Naive thymus-derived CD8-positive, alpha-beta T cell (primary cell): ENCODE measurements at regions not wholly inside any gene's neighbourhood (a gene's known extent, or its start where the extent isn't known, plus 50 kb on each side); places are given as distances from the start of the nearest gene placed in this dataset.

ENCODE experiments used
- ATAC-seq, 2 donors: fragments of 150-1000 bp; cut with Tn5 transposase in 1 of 2; sonication (Bioruptor Pico), chemical (Tn5 transposase) in 1 of 2; 1 replicate in 1 of 2; 2 replicates in 1 of 2; pipeline ENCODE4 v1.10.0; 2021; ENCODE audit warnings: mild to moderate bottlenecking in 2 of 2, moderate library complexity in 2 of 2
- POLR2A ChIA-PET: fragments of 350-600 bp; sonication (Branson Sonifier 250); formaldehyde crosslinking; loops from one replicate; lab custom pipeline; 2021; ENCODE audit warnings: antibody characterized with exemption; lab: Charles Lee
- DNase-seq, 10 donors: peaks; one replicate each; pipeline versions ENCODE4 v3.0.0 to v3.0.0-alpha.2; 2020 to 2022
- H3K27ac Mint-ChIP-seq, 10 donors: one replicate each; pipeline ENCODE4 v1.8.0; 2020 to 2022; ENCODE audit warnings: mild to moderate bottlenecking in 10 of 10, mixed read lengths in 10 of 10, moderate library complexity in 4 of 10, inconsistent platforms in 1 of 10
- H3K27me3 Mint-ChIP-seq, 5 donors: one replicate each; pipeline ENCODE4 v1.8.0; 2021 to 2022; ENCODE audit warnings: mixed read lengths in 5 of 5
- H3K36me3 Mint-ChIP-seq, 3 donors: one replicate each; pipeline ENCODE4 v1.8.0; 2020 to 2022; ENCODE audit warnings: mixed read lengths in 3 of 3, mild to moderate bottlenecking in 2 of 3, inconsistent platforms in 1 of 3
- H3K4me1 Mint-ChIP-seq, 4 donors: one replicate each; pipeline ENCODE4 v1.8.0; 2021 to 2022; ENCODE audit warnings: mixed read lengths in 4 of 4
- H3K4me3 Mint-ChIP-seq, 10 donors: one replicate each; pipeline ENCODE4 v1.8.0; 2020 to 2022; ENCODE audit warnings: mild to moderate bottlenecking in 10 of 10, mixed read lengths in 10 of 10, moderate library complexity in 6 of 10, inconsistent platforms in 1 of 10
- H3K9me3 Mint-ChIP-seq, 9 donors: one replicate each; pipeline ENCODE4 v1.8.0; 2020 to 2022; ENCODE audit warnings: mixed read lengths in 9 of 9, mild to moderate bottlenecking in 3 of 9, inconsistent platforms in 1 of 9, moderate library complexity in 1 of 9

GRCh38 chr14:39766397-39767000 lies 334.3 kb upstream of the FBXO33 start:
- Mint-ChIP-seq H3K4me1 (peaks cover 10 to 15% (median 14%) of the 10 kb centered on the region in 4 donors), H3K27ac (no peak overlapping the region), H3K4me3 (no peak overlapping the region), H3K36me3 (no peaks in the 10 kb centered on the region), H3K27me3 (peaks cover 0 to 1% (median 0%) of the 10 kb centered on the region in 5 donors), H3K9me3 (peaks cover 0 to 4% (median 0%) of the 10 kb centered on the region in 9 donors)
- no peak for DNase-seq
- POLR2A ChIA-PET, result interaction anchor here (1.2 kb wide), 1 partner anchor 9 kb away, joined by 3 read pairs; no protein-coding TSS in a partner anchor
- no peak for ATAC-seq

- no peak overlapping the region for H3K4me3 Mint-ChIP-seq
- H3K27me3 Mint-ChIP-seq, result peaks cover 0 to 1% (median 0%) of the 10 kb centered on the region in 5 donors
- POLR2A ChIA-PET, result interaction anchor here (1.2 kb wide), 1 partner anchor 8 kb away, joined by 3 read pairs; no protein-coding TSS in a partner anchor
- DNase-seq, result no peak
- no peak overlapping the region for H3K27ac Mint-ChIP-seq
- peaks cover 10 to 15% (median 15%) of the 10 kb centered on the region in 4 donors for H3K4me1 Mint-ChIP-seq
- no peaks in the 10 kb centered on the region for H3K36me3 Mint-ChIP-seq
- no peak for ATAC-seq
- peaks cover 0 to 4% (median 0%) of the 10 kb centered on the region in 9 donors for H3K9me3 Mint-ChIP-seq
These were observed 333.4 kb upstream of the FBXO33 start for GRCh38 chr14:39765676-39766075.

GRCh38 chr14:39763402-39763890 lies 331.2 kb upstream of the FBXO33 start:
- peak overlapping the region in 6 of 10 donors; percentile 48 to 81 (median 64) for H3K4me3 Mint-ChIP-seq
- peak overlapping the region in 3 of 10 donors; percentile 16 to 83 (median 60) for H3K27ac Mint-ChIP-seq
- ATAC-seq (no peak), DNase-seq (no peak)
- peaks cover 10 to 15% (median 15%) of the 10 kb centered on the region in 4 donors for H3K4me1 Mint-ChIP-seq
- H3K9me3 Mint-ChIP-seq, result peaks cover 0 to 4% (median 0%) of the 10 kb centered on the region in 9 donors
- peaks cover 0 to 1% (median 0%) of the 10 kb centered on the region in 5 donors for H3K27me3 Mint-ChIP-seq
- POLR2A ChIA-PET, result no interaction called here
- no peaks in the 10 kb centered on the region for H3K36me3 Mint-ChIP-seq

GRCh38 chr14:39762576-39763401 lies 330.6 kb upstream of the FBXO33 start:
- POLR2A ChIA-PET, result no interaction called here
- no peaks in the 10 kb centered on the region for H3K36me3 Mint-ChIP-seq
- peak overlapping the region in 5 of 10 donors; percentile 7 to 83 (median 60) for H3K27ac Mint-ChIP-seq
- ATAC-seq, result peak; percentile 68 to 84
- peak in 6 of 10 donors; percentile 0 to 28 (median 12) for DNase-seq
- peaks cover 0 to 4% (median 0%) of the 10 kb centered on the region in 9 donors for H3K9me3 Mint-ChIP-seq
- peaks cover 0 to 1% (median 0%) of the 10 kb centered on the region in 5 donors for H3K27me3 Mint-ChIP-seq
- peak overlapping the region; percentile 11 to 81 (median 58) for H3K4me3 Mint-ChIP-seq
- peaks cover 10 to 15% (median 13%) of the 10 kb centered on the region in 4 donors for H3K4me1 Mint-ChIP-seq

GRCh38 chr14:39755269-39755878 lies 323.1 kb upstream of the FBXO33 start:
- POLR2A ChIA-PET, result no interaction called here
- no peak overlapping the region for H3K27ac Mint-ChIP-seq
- peaks cover 0 to 5% (median 0%) of the 10 kb centered on the region in 9 donors for H3K9me3 Mint-ChIP-seq
- H3K27me3 Mint-ChIP-seq, result peaks cover 0 to 3% (median 0%) of the 10 kb centered on the region in 5 donors
- peaks cover 0 to 2% (median 0%) of the 10 kb centered on the region in 3 donors for H3K36me3 Mint-ChIP-seq
- DNase-seq (no peak), ATAC-seq (no peak)
- no peak overlapping the region for H3K4me3 Mint-ChIP-seq
- H3K4me1 Mint-ChIP-seq, result peaks cover 0 to 1% (median 0%) of the 10 kb centered on the region in 4 donors

- Mint-ChIP-seq H3K27ac (no peak overlapping the region), H3K9me3 (peaks cover 0 to 20% (median 12%) of the 10 kb centered on the region in 9 donors), H3K4me1 (no peaks in the 10 kb centered on the region), H3K4me3 (no peak overlapping the region), H3K36me3 (peaks cover 0 to 10% (median 0%) of the 10 kb centered on the region in 3 donors), H3K27me3 (no peaks in the 10 kb centered on the region)
- ATAC-seq, result no peak
- DNase-seq, result no peak
- POLR2A ChIA-PET, result no interaction called here
These were observed 308.2 kb upstream of the FBXO33 start for GRCh38 chr14:39740454-39740853.

GRCh38 chr14:39739796-39740195 lies 307.6 kb upstream of the FBXO33 start:
- ATAC-seq (no peak), DNase-seq (no peak)
- Mint-ChIP-seq H3K27ac (peak overlapping the region in 2 of 10 donors; percentile 16 to 60), H3K4me1 (no peaks in the 10 kb centered on the region), H3K9me3 (peaks cover 0 to 20% (median 12%) of the 10 kb centered on the region in 9 donors), H3K36me3 (peaks cover 0 to 10% (median 0%) of the 10 kb centered on the region in 3 donors), H3K27me3 (no peaks in the 10 kb centered on the region), H3K4me3 (no peak overlapping the region)
- POLR2A ChIA-PET, result no interaction called here

GRCh38 chr14:39734306-39734705 lies 302.1 kb upstream of the FBXO33 start:
- Mint-ChIP-seq H3K27ac (peak overlapping the region in 1 of 10 donors; percentile 12), H3K4me3 (no peak overlapping the region), H3K36me3 (peaks cover 0 to 2% (median 0%) of the 10 kb centered on the region in 3 donors), H3K4me1 (no peaks in the 10 kb centered on the region), H3K9me3 (peaks cover 0 to 13% (median 5%) of the 10 kb centered on the region in 9 donors), H3K27me3 (no peaks in the 10 kb centered on the region)
- DNase-seq, result no peak
- ATAC-seq, result no peak
- POLR2A ChIA-PET, result no interaction called here

GRCh38 chr14:39733741-39734140 lies 301.5 kb upstream of the FBXO33 start:
- POLR2A ChIA-PET, result no interaction called here
- no peak for ATAC-seq
- Mint-ChIP-seq H3K4me1 (no peaks in the 10 kb centered on the region), H3K27me3 (no peaks in the 10 kb centered on the region), H3K36me3 (peaks cover 0 to 2% (median 0%) of the 10 kb centered on the region in 3 donors), H3K9me3 (peaks cover 0 to 13% (median 6%) of the 10 kb centered on the region in 9 donors), H3K27ac (no peak overlapping the region), H3K4me3 (no peak overlapping the region)
- no peak for DNase-seq

GRCh38 chr14:39731912-39732311 lies 299.7 kb upstream of the FBXO33 start:
- DNase-seq (no peak), ATAC-seq (no peak)
- no peak overlapping the region for H3K4me3 Mint-ChIP-seq
- H3K27ac Mint-ChIP-seq, result no peak overlapping the region
- H3K4me1 Mint-ChIP-seq, result no peaks in the 10 kb centered on the region
- H3K36me3 Mint-ChIP-seq, result peaks cover 0 to 2% (median 0%) of the 10 kb centered on the region in 3 donors
- no peaks in the 10 kb centered on the region for H3K27me3 Mint-ChIP-seq
- H3K9me3 Mint-ChIP-seq, result peaks cover 0 to 22% (median 6%) of the 10 kb centered on the region in 9 donors
- POLR2A ChIA-PET, result no interaction called here

GRCh38 chr14:39726563-39726962 lies 294.3 kb upstream of the FBXO33 start:
- ATAC-seq, result no peak
- H3K27ac Mint-ChIP-seq, result no peak overlapping the region
- no peaks in the 10 kb centered on the region for H3K27me3 Mint-ChIP-seq
- no peak for DNase-seq
- H3K4me1 Mint-ChIP-seq, result peaks cover 0 to 7% (median 4%) of the 10 kb centered on the region in 4 donors
- H3K9me3 Mint-ChIP-seq, result peaks cover 0 to 17% (median 4%) of the 10 kb centered on the region in 9 donors
- peaks cover 0 to 2% (median 0%) of the 10 kb centered on the region in 3 donors for H3K36me3 Mint-ChIP-seq
- no peak overlapping the region for H3K4me3 Mint-ChIP-seq
- POLR2A ChIA-PET, result interaction anchor here (0.6 kb wide), 1 partner anchor 95 kb away, joined by 6 read pairs; no protein-coding TSS in a partner anchor

- no peak overlapping the region for H3K4me3 Mint-ChIP-seq
- POLR2A ChIA-PET, result no interaction called here
- no peaks in the 10 kb centered on the region for H3K36me3 Mint-ChIP-seq
- H3K27ac Mint-ChIP-seq, result no peak overlapping the region
- peaks cover 0 to 10% (median 4%) of the 10 kb centered on the region in 4 donors for H3K4me1 Mint-ChIP-seq
- ATAC-seq (no peak), DNase-seq (no peak)
- H3K27me3 Mint-ChIP-seq, result no peaks in the 10 kb centered on the region
- H3K9me3 Mint-ChIP-seq, result peaks cover 0 to 3% (median 0%) of the 10 kb centered on the region in 9 donors
These were observed 290.5 kb upstream of the FBXO33 start for GRCh38 chr14:39722547-39723273.
